Epithelial cell of proximal tubule (primary cell): ENCODE measurements at regions not wholly inside any gene's neighbourhood (a gene's known extent, or its start where the extent isn't known, plus 50 kb on each side); places are given as distances from the start of the nearest gene placed in this dataset.

Experiments
- DNase-seq: peaks from one replicate; pipeline ENCODE4 v3.0.0-alpha.2; 2011; ENCODE audit warnings: low read depth
- H3K4me3 ChIP-seq: 2 replicates; pipeline ENCODE4 v1.5.1; 2011; ENCODE audit warnings: low read depth, mild to moderate bottlenecking, low read length
- TF ChIP-seq, protein P1 (sequence below): conservative IDR thresholded peaks from 2 replicates; pipeline ENCODE4 v1.5.1; 2012; ENCODE audit warnings: low read depth, mild to moderate bottlenecking, low read length

- TF ChIP-seq, protein P1, sequence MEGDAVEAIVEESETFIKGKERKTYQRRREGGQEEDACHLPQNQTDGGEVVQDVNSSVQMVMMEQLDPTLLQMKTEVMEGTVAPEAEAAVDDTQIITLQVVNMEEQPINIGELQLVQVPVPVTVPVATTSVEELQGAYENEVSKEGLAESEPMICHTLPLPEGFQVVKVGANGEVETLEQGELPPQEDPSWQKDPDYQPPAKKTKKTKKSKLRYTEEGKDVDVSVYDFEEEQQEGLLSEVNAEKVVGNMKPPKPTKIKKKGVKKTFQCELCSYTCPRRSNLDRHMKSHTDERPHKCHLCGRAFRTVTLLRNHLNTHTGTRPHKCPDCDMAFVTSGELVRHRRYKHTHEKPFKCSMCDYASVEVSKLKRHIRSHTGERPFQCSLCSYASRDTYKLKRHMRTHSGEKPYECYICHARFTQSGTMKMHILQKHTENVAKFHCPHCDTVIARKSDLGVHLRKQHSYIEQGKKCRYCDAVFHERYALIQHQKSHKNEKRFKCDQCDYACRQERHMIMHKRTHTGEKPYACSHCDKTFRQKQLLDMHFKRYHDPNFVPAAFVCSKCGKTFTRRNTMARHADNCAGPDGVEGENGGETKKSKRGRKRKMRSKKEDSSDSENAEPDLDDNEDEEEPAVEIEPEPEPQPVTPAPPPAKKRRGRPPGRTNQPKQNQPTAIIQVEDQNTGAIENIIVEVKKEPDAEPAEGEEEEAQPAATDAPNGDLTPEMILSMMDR, result no peak
- DNase-seq, result no peak
- H3K4me3 ChIP-seq, result no peak overlapping the region
These were observed 474.0 kb downstream of the SOCS6 start for GRCh38 chr18:70762812-70763211.

- H3K4me3 ChIP-seq, result no peak overlapping the region
- DNase-seq, result no peak
- TF ChIP-seq, protein P1, result no peak
These were observed 469.9 kb downstream of the SOCS6 start for GRCh38 chr18:70758780-70759179.

GRCh38 chr18:70754486-70754885 lies 465.6 kb downstream of the SOCS6 start:
- no peak overlapping the region for H3K4me3 ChIP-seq
- TF ChIP-seq, protein P1, result no peak
- DNase-seq, result no peak

- no peak overlapping the region for H3K4me3 ChIP-seq
- TF ChIP-seq, protein P1, result no peak
- no peak for DNase-seq
These were observed 444.1 kb downstream of the SOCS6 start for GRCh38 chr18:70732916-70733315.

- DNase-seq, result no peak
- TF ChIP-seq, protein P1, result no peak
- H3K4me3 ChIP-seq, result no peak overlapping the region
These were observed 443.3 kb downstream of the SOCS6 start for GRCh38 chr18:70732188-70732587.

GRCh38 chr18:70720607-70721006 lies 431.8 kb downstream of the SOCS6 start:
- no peak for DNase-seq

DNA sequence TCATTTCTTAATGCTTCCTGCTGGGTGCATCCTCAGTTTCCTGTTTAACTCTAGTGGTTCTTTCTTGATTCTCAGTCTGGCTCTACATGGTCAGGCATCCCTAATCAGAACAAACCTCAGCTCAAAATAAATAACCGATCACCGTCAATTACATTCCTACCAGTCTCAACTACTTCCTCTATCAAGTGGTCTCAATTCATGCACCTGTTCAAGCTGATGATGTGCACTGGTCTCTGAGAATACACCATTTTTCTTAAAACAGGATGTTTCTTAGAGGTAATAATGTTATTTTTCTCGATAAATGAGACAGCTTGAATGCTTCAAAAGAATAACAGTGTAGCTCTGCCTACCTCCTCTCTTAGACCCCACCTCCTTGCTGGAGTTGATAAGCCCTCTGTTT lies 420.9 kb downstream of the SOCS6 start:
- no peak overlapping the region for H3K4me3 ChIP-seq
- no peak for DNase-seq
- TF ChIP-seq, protein P1, result no peak

More at GRCh38 chr18:70720607-70721006, 431.8 kb downstream of the SOCS6 start:
- H3K4me3 ChIP-seq, result no peak overlapping the region
- TF ChIP-seq, protein P1, result no peak
